Astrocyte of the cerebellum (primary cell): ENCODE measurements at regions not wholly inside any gene's neighbourhood (a gene's known extent, or its start where the extent isn't known, plus 50 kb on each side); places are given as distances from the start of the nearest gene placed in this dataset.

Source experiments
- DNase-seq: peaks from one replicate; pipeline ENCODE4 v3.0.0-alpha.2; 2011; ENCODE audit warnings: low read depth
- H3K4me3 ChIP-seq: 2 replicates; pipeline ENCODE4 v1.5.1; 2011; ENCODE audit warnings: mild to moderate bottlenecking, low read depth, low read length, moderate library complexity
- CTCF ChIP-seq: IDR thresholded peaks from 2 replicates; pipeline ENCODE4 v1.5.1; 2012; ENCODE audit warnings: low read length, low read depth, moderate library complexity, mild to moderate bottlenecking; ENCODE audit errors: missing control alignments
- in situ Hi-C: cut with HindIII; loops from 2 replicates; pipeline ENCODE4 v1.10.0; 2017; ENCODE audit warnings: low sequenced_read_pairs

DNA sequence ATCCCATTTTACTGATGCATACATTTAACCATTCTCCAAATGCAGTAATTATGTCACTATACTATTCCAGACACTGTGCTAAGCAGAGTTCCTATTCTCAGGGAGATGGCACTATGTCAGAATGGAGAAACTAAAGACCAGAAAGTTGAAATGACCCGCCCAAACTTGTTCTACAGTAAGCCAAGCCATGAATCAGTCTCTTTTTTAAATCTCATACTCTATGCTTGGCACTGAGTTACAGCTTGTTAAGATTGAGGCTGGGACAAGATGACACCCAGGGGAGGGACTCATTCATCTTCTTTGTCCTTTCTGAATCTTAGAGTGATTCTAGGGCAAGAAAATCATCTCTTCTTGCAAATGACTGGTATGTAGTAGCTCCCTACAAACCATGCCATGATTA, 247.0 kb upstream of the CCL2 start:
- no peak overlapping the region for H3K4me3 ChIP-seq
- in situ Hi-C loops: no loop called here
- TF ChIP-seq CTCF: no peak
- no peak for DNase-seq

- no peak for TF ChIP-seq CTCF
- DNase-seq: no peak
- no peak overlapping the region for H3K4me3 ChIP-seq
- in situ Hi-C loops: no loop called here
Measured at GRCh38 chr17:34009912-34010311, 245.2 kb upstream of the CCL2 start.

DNA sequence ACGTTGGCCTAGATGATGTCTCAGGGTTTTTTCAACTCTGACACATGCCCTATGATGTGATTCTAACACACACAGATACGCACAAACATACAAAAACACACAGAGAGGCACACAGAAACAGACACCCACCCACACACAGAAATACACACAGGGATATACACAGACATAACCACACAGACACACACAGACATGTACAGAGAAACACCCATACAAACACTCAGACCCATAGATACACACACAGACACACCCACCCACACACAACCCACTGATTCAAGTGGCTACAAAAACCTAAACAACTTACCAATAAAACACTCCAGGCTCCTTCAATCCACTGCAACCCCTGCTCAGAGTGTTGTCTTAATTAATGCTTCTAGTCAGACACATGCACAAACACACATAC, 244.6 kb upstream of the CCL2 start:
- no peak for DNase-seq
- TF ChIP-seq CTCF: no peak
- no peak overlapping the region for H3K4me3 ChIP-seq
- in situ Hi-C loops: no loop called here

- no peak for DNase-seq
- H3K4me3 ChIP-seq: no peak overlapping the region
- TF ChIP-seq CTCF: no peak
- in situ Hi-C loops: no loop called here
Measured at GRCh38 chr17:34011599-34011998, 243.5 kb upstream of the CCL2 start.

GRCh38 chr17:34012709-34013375, 242.2 kb upstream of the CCL2 start:
- no peak for DNase-seq
- H3K4me3 ChIP-seq: no peak overlapping the region
- in situ Hi-C loops: no loop called here
- no peak for TF ChIP-seq CTCF

DNA sequence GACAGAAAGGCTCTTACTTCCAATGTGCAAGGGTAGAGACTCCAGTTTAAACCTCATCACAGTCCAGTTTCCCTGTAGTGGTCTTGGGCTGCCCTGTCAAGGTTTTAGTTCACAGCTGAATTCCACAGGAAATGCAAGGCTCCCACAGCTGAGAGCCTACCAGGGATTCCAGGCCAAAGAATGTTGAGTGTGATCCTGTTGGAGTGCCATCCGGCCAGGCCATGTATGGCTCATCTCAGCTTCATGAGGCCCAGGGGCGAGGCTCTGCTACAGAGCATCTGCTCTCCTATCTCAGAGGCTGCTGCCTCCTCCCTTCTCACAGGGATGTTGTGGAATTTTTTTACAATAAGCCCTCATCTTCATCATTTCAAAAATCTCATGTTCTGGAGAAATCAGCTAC, 239.8 kb upstream of the CCL2 start:
- DNase-seq: no peak
- no peak for TF ChIP-seq CTCF
- H3K4me3 ChIP-seq: no peak overlapping the region
- in situ Hi-C loops: no loop called here
